ENCODE measurements at regions not wholly inside any gene's neighbourhood (a gene's known extent, or its start where the extent isn't known, plus 50 kb on each side); places are given as distances from the start of the nearest gene placed in this dataset.

DNA sequence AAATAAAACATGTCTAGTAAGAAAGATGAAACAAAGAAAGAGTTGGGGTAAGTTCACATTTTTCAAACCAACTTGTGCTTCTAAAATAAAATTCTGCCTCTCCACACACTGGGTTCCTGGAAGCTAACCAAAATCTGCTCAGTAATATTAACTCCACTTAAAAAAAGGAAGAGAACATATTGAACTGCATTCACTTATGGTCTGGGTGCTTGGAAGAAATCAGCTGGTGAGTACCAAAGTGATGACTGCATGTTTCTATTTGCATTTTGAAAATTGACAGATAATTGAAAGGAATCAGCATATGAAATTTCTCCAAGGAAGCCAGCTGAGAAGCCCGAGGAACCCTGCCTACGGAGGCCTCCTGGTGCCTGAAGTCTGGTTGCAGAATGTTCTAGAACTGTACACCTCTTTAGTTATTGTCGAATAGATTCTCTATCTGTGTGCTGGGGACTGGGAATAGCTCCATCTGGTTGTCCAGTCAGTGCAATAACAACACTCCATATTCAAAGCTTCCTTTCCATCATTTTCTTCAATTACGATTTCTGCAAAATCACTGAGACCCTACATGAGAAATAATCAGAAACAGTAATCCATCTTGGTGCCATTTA lies 836.1 kb downstream of the VRK1 start:
- TF ChIP-seq, protein P1, sequence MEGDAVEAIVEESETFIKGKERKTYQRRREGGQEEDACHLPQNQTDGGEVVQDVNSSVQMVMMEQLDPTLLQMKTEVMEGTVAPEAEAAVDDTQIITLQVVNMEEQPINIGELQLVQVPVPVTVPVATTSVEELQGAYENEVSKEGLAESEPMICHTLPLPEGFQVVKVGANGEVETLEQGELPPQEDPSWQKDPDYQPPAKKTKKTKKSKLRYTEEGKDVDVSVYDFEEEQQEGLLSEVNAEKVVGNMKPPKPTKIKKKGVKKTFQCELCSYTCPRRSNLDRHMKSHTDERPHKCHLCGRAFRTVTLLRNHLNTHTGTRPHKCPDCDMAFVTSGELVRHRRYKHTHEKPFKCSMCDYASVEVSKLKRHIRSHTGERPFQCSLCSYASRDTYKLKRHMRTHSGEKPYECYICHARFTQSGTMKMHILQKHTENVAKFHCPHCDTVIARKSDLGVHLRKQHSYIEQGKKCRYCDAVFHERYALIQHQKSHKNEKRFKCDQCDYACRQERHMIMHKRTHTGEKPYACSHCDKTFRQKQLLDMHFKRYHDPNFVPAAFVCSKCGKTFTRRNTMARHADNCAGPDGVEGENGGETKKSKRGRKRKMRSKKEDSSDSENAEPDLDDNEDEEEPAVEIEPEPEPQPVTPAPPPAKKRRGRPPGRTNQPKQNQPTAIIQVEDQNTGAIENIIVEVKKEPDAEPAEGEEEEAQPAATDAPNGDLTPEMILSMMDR (IDR thresholded peaks at IDR 0.05; ENCODE audit: insufficient read depth, low read depth, low read length), result no peak
- TF ChIP-seq EZH2 (IDR thresholded peaks at IDR 0.05; ENCODE audit: insufficient read depth, low read length), result no peak

Measured in astrocyte (in vitro differentiated cells and primary cell).